Omental fat pad (tissue), 3 donors: ENCODE measurements at regions not wholly inside any gene's neighbourhood (a gene's known extent, or its start where the extent isn't known, plus 50 kb on each side); places are given as distances from the start of the nearest gene placed in this dataset.

Experiments
- ATAC-seq: fragments of 150-250 bp; one replicate; pipeline ENCODE4 v1.9.1; 2016; ENCODE audit warnings: mild to moderate bottlenecking, moderate library complexity; ENCODE audit not compliant: low FRiP score
- DNase-seq: peaks from one replicate; pipeline ENCODE4 v3.0.0-alpha.2; 2019; ENCODE audit warnings: low spot score
- TF ChIP-seq, protein P1 (sequence below), 3 donors: fragments of 450-650 bp; IDR thresholded peaks; one replicate each; pipeline ENCODE4 v1.5.1; 2016 to 2017; ENCODE audit warnings: antibody characterized with exemption in 3 of 3, mild to moderate bottlenecking in 3 of 3, moderate library complexity in 2 of 3

GRCh38 chr16:35192993-35193392, 1733.6 kb downstream of the TP53TG3F start:
- no peak for ATAC-seq
- no peak for DNase-seq
- TF ChIP-seq, protein P1, sequence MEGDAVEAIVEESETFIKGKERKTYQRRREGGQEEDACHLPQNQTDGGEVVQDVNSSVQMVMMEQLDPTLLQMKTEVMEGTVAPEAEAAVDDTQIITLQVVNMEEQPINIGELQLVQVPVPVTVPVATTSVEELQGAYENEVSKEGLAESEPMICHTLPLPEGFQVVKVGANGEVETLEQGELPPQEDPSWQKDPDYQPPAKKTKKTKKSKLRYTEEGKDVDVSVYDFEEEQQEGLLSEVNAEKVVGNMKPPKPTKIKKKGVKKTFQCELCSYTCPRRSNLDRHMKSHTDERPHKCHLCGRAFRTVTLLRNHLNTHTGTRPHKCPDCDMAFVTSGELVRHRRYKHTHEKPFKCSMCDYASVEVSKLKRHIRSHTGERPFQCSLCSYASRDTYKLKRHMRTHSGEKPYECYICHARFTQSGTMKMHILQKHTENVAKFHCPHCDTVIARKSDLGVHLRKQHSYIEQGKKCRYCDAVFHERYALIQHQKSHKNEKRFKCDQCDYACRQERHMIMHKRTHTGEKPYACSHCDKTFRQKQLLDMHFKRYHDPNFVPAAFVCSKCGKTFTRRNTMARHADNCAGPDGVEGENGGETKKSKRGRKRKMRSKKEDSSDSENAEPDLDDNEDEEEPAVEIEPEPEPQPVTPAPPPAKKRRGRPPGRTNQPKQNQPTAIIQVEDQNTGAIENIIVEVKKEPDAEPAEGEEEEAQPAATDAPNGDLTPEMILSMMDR (IDR thresholded peaks at IDR 0.05): no peak

GRCh38 chr16:35193956-35194355, 1734.5 kb downstream of the TP53TG3F start:
- ATAC-seq (no peak), DNase-seq (no peak)
- TF ChIP-seq, protein P1 (IDR thresholded peaks at IDR 0.05): no peak

GRCh38 chr16:35194681-35195080, 1735.3 kb downstream of the TP53TG3F start:
- ATAC-seq: no peak

GRCh38 chr16:35195173-35195863, 1735.9 kb downstream of the TP53TG3F start:
- DNase-seq: no peak
- no peak for ATAC-seq
- TF ChIP-seq, protein P1 (IDR thresholded peaks at IDR 0.05): no peak

More at GRCh38 chr16:35194681-35195080, 1735.3 kb downstream of the TP53TG3F start:
- TF ChIP-seq, protein P1 (IDR thresholded peaks at IDR 0.05): no peak
- DNase-seq: no peak

GRCh38 chr16:35195864-35196216, 1736.4 kb downstream of the TP53TG3F start:
- TF ChIP-seq, protein P1 (IDR thresholded peaks at IDR 0.05): no peak
- ATAC-seq (no peak), DNase-seq (no peak)

DNA sequence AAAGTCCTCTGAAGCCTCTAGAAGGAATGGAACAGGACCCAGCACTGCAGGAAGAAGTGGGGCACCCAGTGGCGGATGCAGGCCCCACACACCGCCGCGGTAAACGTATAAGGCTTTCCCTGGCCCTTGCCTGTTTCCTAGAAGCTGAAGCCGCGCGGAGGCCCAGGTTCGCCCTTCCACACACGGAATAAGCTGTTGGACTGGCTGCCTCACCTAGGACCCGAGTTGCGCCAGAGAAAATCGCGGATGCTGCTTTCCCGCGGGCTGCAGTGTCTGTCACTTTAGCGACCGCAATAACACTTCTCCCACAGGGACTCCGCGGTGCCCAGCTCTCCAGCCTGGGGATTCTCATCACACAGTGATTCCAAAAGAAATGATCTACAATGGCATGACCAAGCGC, 1736.9 kb downstream of the TP53TG3F start:
- no peak for DNase-seq
- TF ChIP-seq, protein P1 (IDR thresholded peaks at IDR 0.05): no peak
- ATAC-seq: no peak

GRCh38 chr16:35197656-35198055, 1738.2 kb downstream of the TP53TG3F start:
- ATAC-seq (no peak), DNase-seq (no peak)
- TF ChIP-seq, protein P1 (IDR thresholded peaks at IDR 0.05): no peak
